ENCODE measurements at regions not wholly inside any gene's neighbourhood (a gene's known extent, or its start where the extent isn't known, plus 50 kb on each side); places are given as distances from the start of the nearest gene placed in this dataset.

GRCh38 chr22:48885271-48885918, 942.3 kb downstream of the BRD1 start:
- H3K27me3 ChIP-seq (ENCODE audit: insufficient read depth, low read length), result no peaks in the 10 kb centered on the region
- no peaks in the 10 kb centered on the region for H3K36me3 ChIP-seq (ENCODE audit: insufficient read depth, low read length)
- no peak overlapping the region for H3K4me3 ChIP-seq (ENCODE audit: low read length)
- H2AFZ ChIP-seq (ENCODE audit: low read depth, low read length), result no peak overlapping the region
- no peaks in the 10 kb centered on the region for H3K4me1 ChIP-seq (ENCODE audit: insufficient read depth, low read length)
- H3K9me3 ChIP-seq (ENCODE audit: low read length), result no peaks in the 10 kb centered on the region

- no peaks in the 10 kb centered on the region for H3K4me1 ChIP-seq (ENCODE audit: insufficient read depth, low read length)
- no peak overlapping the region for H3K4me3 ChIP-seq (ENCODE audit: low read length)
- no peaks in the 10 kb centered on the region for H3K9me3 ChIP-seq (ENCODE audit: low read length)
- no peak overlapping the region for H2AFZ ChIP-seq (ENCODE audit: low read depth, low read length)
- no peaks in the 10 kb centered on the region for H3K27me3 ChIP-seq (ENCODE audit: insufficient read depth, low read length)
- H3K36me3 ChIP-seq (ENCODE audit: insufficient read depth, low read length), result no peaks in the 10 kb centered on the region
Measured at GRCh38 chr22:48884786-48885185, 942.9 kb downstream of the BRD1 start.

GRCh38 chr22:48884324-48884723, 943.3 kb downstream of the BRD1 start:
- H3K36me3 ChIP-seq (ENCODE audit: insufficient read depth, low read length), result no peaks in the 10 kb centered on the region
- no peaks in the 10 kb centered on the region for H3K4me1 ChIP-seq (ENCODE audit: insufficient read depth, low read length)
- H2AFZ ChIP-seq (ENCODE audit: low read depth, low read length), result no peak overlapping the region
- H3K4me3 ChIP-seq (ENCODE audit: low read length), result no peak overlapping the region
- H3K9me3 ChIP-seq (ENCODE audit: low read length), result no peaks in the 10 kb centered on the region
- H3K27me3 ChIP-seq (ENCODE audit: insufficient read depth, low read length), result no peaks in the 10 kb centered on the region

- no peaks in the 10 kb centered on the region for H3K9me3 ChIP-seq (ENCODE audit: low read length)
Measured at GRCh38 chr22:48883211-48883960, 944.3 kb downstream of the BRD1 start.

GRCh38 chr22:48882636-48883200, 945.0 kb downstream of the BRD1 start:
- no peaks in the 10 kb centered on the region for H3K27me3 ChIP-seq (ENCODE audit: insufficient read depth, low read length)
- no peaks in the 10 kb centered on the region for H3K36me3 ChIP-seq (ENCODE audit: insufficient read depth, low read length)
- no peak overlapping the region for H2AFZ ChIP-seq (ENCODE audit: low read depth, low read length)
- H3K9me3 ChIP-seq (ENCODE audit: low read length), result no peaks in the 10 kb centered on the region
- no peak overlapping the region for H3K4me3 ChIP-seq (ENCODE audit: low read length)
- no peaks in the 10 kb centered on the region for H3K4me1 ChIP-seq (ENCODE audit: insufficient read depth, low read length)

More at GRCh38 chr22:48883211-48883960, 944.3 kb downstream of the BRD1 start:
- H3K27me3 ChIP-seq (ENCODE audit: insufficient read depth, low read length), result no peaks in the 10 kb centered on the region
- H3K4me3 ChIP-seq (ENCODE audit: low read length), result no peak overlapping the region
- no peaks in the 10 kb centered on the region for H3K4me1 ChIP-seq (ENCODE audit: insufficient read depth, low read length)
- no peaks in the 10 kb centered on the region for H3K36me3 ChIP-seq (ENCODE audit: insufficient read depth, low read length)
- H2AFZ ChIP-seq (ENCODE audit: low read depth, low read length), result no peak overlapping the region

GRCh38 chr22:48881326-48881980, 946.2 kb downstream of the BRD1 start:
- Histone ChIP-seq H3K9me3 (ENCODE audit: low read length) (no peaks in the 10 kb centered on the region), H3K4me3 (ENCODE audit: low read length) (no peak overlapping the region), H3K4me1 (ENCODE audit: insufficient read depth, low read length) (no peaks in the 10 kb centered on the region), H2AFZ (ENCODE audit: low read depth, low read length) (no peak overlapping the region), H3K27me3 (ENCODE audit: insufficient read depth, low read length) (no peaks in the 10 kb centered on the region), H3K36me3 (ENCODE audit: insufficient read depth, low read length) (no peaks in the 10 kb centered on the region)

GRCh38 chr22:48880749-48881148, 946.9 kb downstream of the BRD1 start:
- no peak overlapping the region for H2AFZ ChIP-seq (ENCODE audit: low read depth, low read length)
- H3K4me1 ChIP-seq (ENCODE audit: insufficient read depth, low read length), result no peaks in the 10 kb centered on the region
- no peak overlapping the region for H3K4me3 ChIP-seq (ENCODE audit: low read length)
- H3K9me3 ChIP-seq (ENCODE audit: low read length), result no peaks in the 10 kb centered on the region
- H3K36me3 ChIP-seq (ENCODE audit: insufficient read depth, low read length), result no peaks in the 10 kb centered on the region
- no peaks in the 10 kb centered on the region for H3K27me3 ChIP-seq (ENCODE audit: insufficient read depth, low read length)

GRCh38 chr22:48876951-48877350, 950.7 kb downstream of the BRD1 start:
- no peaks in the 10 kb centered on the region for H3K36me3 ChIP-seq (ENCODE audit: insufficient read depth, low read length)
- H3K9me3 ChIP-seq (ENCODE audit: low read length), result no peaks in the 10 kb centered on the region
- H2AFZ ChIP-seq (ENCODE audit: low read depth, low read length), result no peak overlapping the region
- no peaks in the 10 kb centered on the region for H3K27me3 ChIP-seq (ENCODE audit: insufficient read depth, low read length)
- no peak overlapping the region for H3K4me3 ChIP-seq (ENCODE audit: low read length)
- H3K4me1 ChIP-seq (ENCODE audit: insufficient read depth, low read length), result no peaks in the 10 kb centered on the region

GRCh38 chr22:48874956-48875355, 952.7 kb downstream of the BRD1 start:
- H3K9me3 ChIP-seq (ENCODE audit: low read length), result no peaks in the 10 kb centered on the region
- H3K36me3 ChIP-seq (ENCODE audit: insufficient read depth, low read length), result no peaks in the 10 kb centered on the region
- H3K27me3 ChIP-seq (ENCODE audit: insufficient read depth, low read length), result no peaks in the 10 kb centered on the region
- H3K4me3 ChIP-seq (ENCODE audit: low read length), result no peak overlapping the region
- no peaks in the 10 kb centered on the region for H3K4me1 ChIP-seq (ENCODE audit: insufficient read depth, low read length)
- H2AFZ ChIP-seq (ENCODE audit: low read depth, low read length), result no peak overlapping the region

GRCh38 chr22:48873191-48873520, 954.5 kb downstream of the BRD1 start:
- Histone ChIP-seq H3K4me3 (ENCODE audit: low read length) (no peak overlapping the region), H3K36me3 (ENCODE audit: insufficient read depth, low read length) (no peaks in the 10 kb centered on the region)

GRCh38 chr22:48872271-48873190, 955.1 kb downstream of the BRD1 start:
- Histone ChIP-seq H3K4me1 (ENCODE audit: insufficient read depth, low read length) (no peaks in the 10 kb centered on the region), H3K36me3 (ENCODE audit: insufficient read depth, low read length) (no peaks in the 10 kb centered on the region), H3K9me3 (ENCODE audit: low read length) (no peaks in the 10 kb centered on the region), H3K4me3 (ENCODE audit: low read length) (no peak overlapping the region), H2AFZ (ENCODE audit: low read depth, low read length) (no peak overlapping the region), H3K27me3 (ENCODE audit: insufficient read depth, low read length) (no peaks in the 10 kb centered on the region)

More at GRCh38 chr22:48873191-48873520, 954.5 kb downstream of the BRD1 start:
- Histone ChIP-seq H3K27me3 (ENCODE audit: insufficient read depth, low read length) (no peaks in the 10 kb centered on the region), H3K9me3 (ENCODE audit: low read length) (no peaks in the 10 kb centered on the region), H3K4me1 (ENCODE audit: insufficient read depth, low read length) (no peaks in the 10 kb centered on the region), H2AFZ (ENCODE audit: low read depth, low read length) (no peak overlapping the region)

- no peaks in the 10 kb centered on the region for H3K4me1 ChIP-seq (ENCODE audit: insufficient read depth, low read length)
- no peak overlapping the region for H2AFZ ChIP-seq (ENCODE audit: low read depth, low read length)
- no peak overlapping the region for H3K4me3 ChIP-seq (ENCODE audit: low read length)
- no peaks in the 10 kb centered on the region for H3K9me3 ChIP-seq (ENCODE audit: low read length)
- no peaks in the 10 kb centered on the region for H3K36me3 ChIP-seq (ENCODE audit: insufficient read depth, low read length)
- H3K27me3 ChIP-seq (ENCODE audit: insufficient read depth, low read length), result no peaks in the 10 kb centered on the region
Measured at GRCh38 chr22:48871176-48871840, 956.4 kb downstream of the BRD1 start.

Data from neuron (in vitro differentiated cells).